A549 (cell line): ENCODE measurements at regions not wholly inside any gene's neighbourhood (a gene's known extent, or its start where the extent isn't known, plus 50 kb on each side); places are given as distances from the start of the nearest gene placed in this dataset.

Experiments
- ATAC-seq, 2 experiments: fragments of 200-7000 bp in 1 of 2; fragments of >200 bp in 1 of 2; cut with Nextera tagmentation in 1 of 2; cut with Tn5 transposase in 1 of 2; 3 replicates each; pipeline versions ENCODE4 v1.8.0 to v1.9.1; 2018 to 2020; ENCODE audit warnings: mild to moderate bottlenecking in 1 of 2, moderate library complexity in 1 of 2
- CTCF ChIA-PET: fragments of 300-600 bp; sonication (Branson Sonifier 250); formaldehyde crosslinking; extraction: SDS; loops from one replicate; lab custom pipeline; 2021; ENCODE audit warnings: antibody characterized with exemption, inconsistent platforms; lab: Yijun Ruan, JAX
- POLR2A ChIA-PET: fragments of 350-600 bp; formaldehyde crosslinking; extraction: SDS; loops from one replicate; lab custom pipeline; 2021; ENCODE audit warnings: antibody characterized with exemption, inconsistent platforms; lab: Yijun Ruan, JAX
- DNase-seq, 2 experiments: peaks; one replicate each; pipeline versions ENCODE4 v3.0.0 to v3.0.0-alpha.2; 2011 to 2016; ENCODE audit warnings: low read depth in 1 of 2, low spot score in 1 of 2
- FAIRE-seq: peaks from 2 replicates; lab custom pipeline; 2011; peaks lifted over from hg19 to GRCh38; lab: Jason Lieb, UNC
- H3K27ac ChIP-seq, 2 experiments: fragments of >200 bp; sonication (Bioruptor Twin); formaldehyde crosslinking; 3 replicates each; pipeline ENCODE4 v1.5.1; 2016 to 2017
- H3K4me1 ChIP-seq: fragments of >200 bp; sonication (Bioruptor Twin); formaldehyde crosslinking; 3 replicates; pipeline ENCODE4 v1.6.1; 2016
- H3K4me2 ChIP-seq: fragments of >200 bp; sonication (Bioruptor Twin); formaldehyde crosslinking; 3 replicates; pipeline ENCODE4 v1.6.1; 2016
- H3K4me3 ChIP-seq: fragments of >200 bp; sonication (Bioruptor Twin); formaldehyde crosslinking; 3 replicates; pipeline ENCODE4 v1.5.1; 2016
- H3K9me3 ChIP-seq: fragments of >200 bp; sonication (Bioruptor Twin); formaldehyde crosslinking; 3 replicates; pipeline ENCODE4 v1.6.1; 2016
- CBX2 ChIP-seq: fragments of 200-600 bp; sonication (generic); IDR thresholded peaks from 2 replicates; pipeline ENCODE4 v1.6.1; 2016; ENCODE audit warnings: low read depth, mild to moderate bottlenecking, borderline replicate concordance
- CEBPB ChIP-seq, 2 experiments: fragments of >200 bp in 1 of 2; sonication (Bioruptor Twin) in 1 of 2; formaldehyde crosslinking in 1 of 2; IDR thresholded peaks; 2 replicates each; pipeline ENCODE4 v1.6.1; 2012 to 2016
- CTCF ChIP-seq: fragments of >200 bp; sonication (Bioruptor Twin); formaldehyde crosslinking; IDR thresholded peaks from 3 replicates; pipeline ENCODE4 v1.5.1; 2016
- ELK1 ChIP-seq: fragments of 150-350 bp; IDR thresholded peaks from 2 replicates; pipeline ENCODE4 v1.6.1; 2014; ENCODE audit warnings: low read depth, mild to moderate bottlenecking, low read length
- ESRRA ChIP-seq: fragments of 150-350 bp; IDR thresholded peaks from 2 replicates; pipeline ENCODE4 v1.6.1; 2014; ENCODE audit warnings: mild to moderate bottlenecking, low read length, borderline replicate concordance
- FOSB ChIP-seq: fragments of 250-450 bp; sonication (Bioruptor Pico); IDR thresholded peaks from 2 replicates; pipeline ENCODE4 v1.5.0; 2020; ENCODE audit warnings: mild to moderate bottlenecking, moderate library complexity
- HOXA7 ChIP-seq: fragments of 250-450 bp; sonication (Bioruptor Pico); IDR thresholded peaks from 2 replicates; pipeline ENCODE4 v1.5.0; 2020; ENCODE audit warnings: mild to moderate bottlenecking, moderate library complexity
- HOXB13 ChIP-seq: fragments of 250-450 bp; sonication (Bioruptor Pico); IDR thresholded peaks from 2 replicates; pipeline ENCODE4 v1.5.0; 2020; ENCODE audit warnings: low read depth, mild to moderate bottlenecking, moderate library complexity
- KDM1A ChIP-seq: fragments of 200-600 bp; sonication (generic); IDR thresholded peaks from 2 replicates; pipeline ENCODE4 v1.6.1; 2016; ENCODE audit warnings: low read depth, mild to moderate bottlenecking
- MAZ ChIP-seq: fragments of 150-350 bp; IDR thresholded peaks from 2 replicates; pipeline ENCODE4 v1.6.1; 2014; ENCODE audit warnings: antibody characterized with exemption, low read depth, low read length, borderline replicate concordance
- MYC ChIP-seq: IDR thresholded peaks from 2 replicates; pipeline ENCODE4 v1.6.1; 2012; ENCODE audit warnings: mild to moderate bottlenecking, inconsistent platforms, low read length, improper control_type of control experiment, borderline replicate concordance
- NPAS2 ChIP-seq: fragments of 250-450 bp; sonication (Bioruptor Pico); IDR thresholded peaks from 2 replicates; pipeline ENCODE4 v1.8.0; 2022; ENCODE audit warnings: mild to moderate bottlenecking, moderate library complexity, borderline replicate concordance
- PBX3 ChIP-seq: IDR thresholded peaks from 2 replicates; pipeline ENCODE4 v1.6.1; 2012
- REST ChIP-seq: fragments of 200-600 bp; sonication (generic); IDR thresholded peaks from 2 replicates; pipeline ENCODE4 v1.6.1; 2016; ENCODE audit warnings: antibody characterized with exemption, mild to moderate bottlenecking, moderate library complexity
- RFX5 ChIP-seq: fragments of 450-650 bp; IDR thresholded peaks from 2 replicates; pipeline ENCODE4 v1.7.1; 2014; ENCODE audit warnings: antibody characterized with exemption, mild to moderate bottlenecking, moderate library complexity
- SMC3 ChIP-seq: fragments of >200 bp; sonication (Bioruptor Twin); formaldehyde crosslinking; IDR thresholded peaks from 3 replicates; pipeline ENCODE4 v1.6.1; 2018; ENCODE audit warnings: inconsistent platforms
- TP53 ChIP-seq: fragments of 250-450 bp; sonication (Bioruptor Pico); IDR thresholded peaks from 2 replicates; pipeline ENCODE4 v1.5.0; 2021; ENCODE audit warnings: mild to moderate bottlenecking, moderate library complexity
- USF2 ChIP-seq: fragments of 450-650 bp; IDR thresholded peaks from 2 replicates; pipeline ENCODE4 v1.6.1; 2014; ENCODE audit warnings: antibody characterized with exemption
- ZC3H11A ChIP-seq: fragments of 450-650 bp; IDR thresholded peaks from 2 replicates; pipeline ENCODE4 v1.6.1; 2014; ENCODE audit warnings: antibody characterized with exemption, mild to moderate bottlenecking
- ZSCAN20 ChIP-seq: fragments of 250-450 bp; sonication (Bioruptor Pico); IDR thresholded peaks from 2 replicates; pipeline ENCODE4 v1.8.0; 2022; ENCODE audit warnings: mild to moderate bottlenecking, moderate library complexity
- WGBS: methylation state at CpG from one replicate; pipeline ENCODE4 v1.1.6; 2017; ENCODE audit errors: missing lambda C conversion rate; 5-methylcytosine and 5-hydroxymethylcytosine counted together

GRCh38 chr12:93005928-93006392, 76.9 kb upstream of the EEA1 start:
- no peak for TF ChIP-seq CTCF
- TF ChIP-seq, all 56 proteins: peak for 0
- no peak overlapping the region for H3K4me2 ChIP-seq
- no peak overlapping the region for H3K4me3 ChIP-seq
- ChIA-PET POLR2A (no interaction called here), CTCF (interaction anchor here (2.9 to 5.9 kb wide), 2 partner anchors 19 to 391 kb away, joined by 10 to 28 read pairs; no protein-coding TSS in a partner anchor)
- ATAC-seq (peak; percentile 24 to 48; a peak in 4 of 6 replicates), FAIRE-seq (no peak), DNase-seq (no peak)
- 65% methylated on average over 8 of the region's 8 CpGs for WGBS
- H3K27ac ChIP-seq, result no peak overlapping the region
- no peaks in the 10 kb centered on the region for H3K4me1 ChIP-seq
- no peaks in the 10 kb centered on the region for H3K9me3 ChIP-seq

- FAIRE-seq (no peak), ATAC-seq (no peak; a peak in 1 of 6 replicates), DNase-seq (no peak)
- POLR2A ChIA-PET, result no interaction called here
- no peaks in the 10 kb centered on the region for H3K4me1 ChIP-seq
- CTCF ChIA-PET, result interaction anchor here (0.8 to 5.9 kb wide), 3 partner anchors 20 to 390 kb away, joined by 3 to 28 read pairs (median 10); no protein-coding TSS in a partner anchor
- no peak overlapping the region for H3K4me2 ChIP-seq
- H3K4me3 ChIP-seq, result no peak overlapping the region
- no peak overlapping the region for H3K27ac ChIP-seq
- H3K9me3 ChIP-seq, result no peaks in the 10 kb centered on the region
- no peak for TF ChIP-seq KDM1A
- no peak for TF ChIP-seq SMC3
- TF ChIP-seq MYC, result no peak
- TF ChIP-seq ZSCAN20, result no peak
- TF ChIP-seq TP53 (CRISPR knock-in tag), result no peak
- no peak for TF ChIP-seq CEBPB (IDR thresholded peaks at IDR 0.05)
- no peak for TF ChIP-seq PBX3
- no peak for TF ChIP-seq NPAS2
- TF ChIP-seq ESRRA, result no peak
- no peak for TF ChIP-seq USF2
- no peak for TF ChIP-seq MAZ
- no peak for TF ChIP-seq CTCF
- TF ChIP-seq HOXB13 (CRISPR knock-in tag), result no peak
- WGBS, result 70% methylated on average over 5 of the region's 5 CpGs
Measured at GRCh38 chr12:93006471-93007208, 77.5 kb upstream of the EEA1 start.

- no peak overlapping the region for H3K4me2 ChIP-seq
- H3K4me1 ChIP-seq, result no peaks in the 10 kb centered on the region
- FAIRE-seq (no peak), DNase-seq (no peak), ATAC-seq (no peak)
- H3K4me3 ChIP-seq, result no peak overlapping the region
- WGBS, result 52% methylated on average over 4 of the region's 4 CpGs
- H3K9me3 ChIP-seq, result no peaks in the 10 kb centered on the region
- POLR2A ChIA-PET, result no interaction called here
- CTCF ChIA-PET, result interaction anchor here (0.8 to 1.3 kb wide), 2 partner anchors 21 to 390 kb away, joined by 3 read pairs; no protein-coding TSS in a partner anchor
- no peak overlapping the region for H3K27ac ChIP-seq
- no peak for TF ChIP-seq ZC3H11A
- TF ChIP-seq HOXA7 (CRISPR knock-in tag), result no peak
- no peak for TF ChIP-seq RFX5
- TF ChIP-seq FOSB, result no peak
- TF ChIP-seq ELK1, result no peak
- no peak for TF ChIP-seq CBX2
- TF ChIP-seq MYC, result no peak
- TF ChIP-seq REST, result no peak
Measured at GRCh38 chr12:93007544-93007943, 78.4 kb upstream of the EEA1 start.
